HG02870 (cell line): ENCODE measurements at regions not wholly inside any gene's neighbourhood (a gene's known extent, or its start where the extent isn't known, plus 50 kb on each side); places are given as distances from the start of the nearest gene placed in this dataset.
A peak's percentile ranks its signal among the peaks of the same experiment; 100 is the strongest.

Source experiments
- ATAC-seq: cut with Tn5 transposase; IDR thresholded peaks from one replicate; pipeline ENCODE4 v1.9.1; 2021; ENCODE audit warnings: mild to moderate bottlenecking, moderate library complexity; ENCODE audit not compliant: unreplicated experiment

DNA sequence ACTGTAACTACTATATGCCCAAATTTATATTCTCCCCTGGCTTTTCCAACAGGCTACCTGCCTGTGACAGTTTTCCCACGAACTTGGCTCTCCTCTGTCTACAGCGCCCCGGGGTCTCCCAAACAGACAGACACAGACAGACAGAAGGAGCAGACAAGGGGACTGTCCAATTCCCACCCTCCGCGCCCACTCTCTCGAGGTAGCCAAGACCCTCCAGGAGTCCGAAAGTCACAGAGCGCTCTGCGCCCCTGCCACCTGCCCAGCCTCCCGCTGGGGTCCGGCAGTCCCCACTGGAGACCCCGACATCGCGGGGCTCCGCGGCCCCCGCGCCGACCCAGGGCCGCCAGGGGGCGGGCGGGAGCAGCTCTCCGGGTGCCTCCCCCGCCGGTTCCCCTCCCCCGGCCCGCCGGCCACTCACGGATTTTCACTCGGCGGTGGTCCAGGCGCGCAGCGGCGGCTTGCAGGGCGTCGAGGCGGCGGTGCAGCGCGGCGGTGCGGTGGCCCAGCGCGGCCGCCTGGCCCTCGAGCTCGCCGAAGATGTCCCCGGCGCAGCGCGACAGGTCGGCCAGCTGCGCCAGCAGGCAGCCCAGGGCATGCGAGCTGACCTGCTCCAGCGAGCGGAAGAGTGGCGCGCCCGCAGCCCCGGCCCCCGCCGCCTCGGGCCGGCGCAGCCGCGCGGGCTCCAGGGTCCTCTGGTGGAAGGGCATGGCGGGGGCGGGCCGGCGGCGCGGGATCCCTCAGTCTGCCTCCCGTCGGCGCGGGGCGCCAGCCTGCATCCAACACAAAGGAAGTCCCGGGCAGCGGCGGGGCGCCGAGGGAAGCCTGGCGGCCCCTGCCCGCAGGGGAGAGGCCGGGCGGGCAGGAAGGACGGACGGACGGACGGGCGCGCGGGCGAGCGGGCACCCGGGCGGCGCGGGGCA is 81.3 kb upstream of the CCDC28A start:
- peak; percentile 51 for ATAC-seq

- peak; percentile 48 for ATAC-seq
Observed at GRCh38 chr6:138692978-138693909, 80.3 kb upstream of the CCDC28A start.

DNA sequence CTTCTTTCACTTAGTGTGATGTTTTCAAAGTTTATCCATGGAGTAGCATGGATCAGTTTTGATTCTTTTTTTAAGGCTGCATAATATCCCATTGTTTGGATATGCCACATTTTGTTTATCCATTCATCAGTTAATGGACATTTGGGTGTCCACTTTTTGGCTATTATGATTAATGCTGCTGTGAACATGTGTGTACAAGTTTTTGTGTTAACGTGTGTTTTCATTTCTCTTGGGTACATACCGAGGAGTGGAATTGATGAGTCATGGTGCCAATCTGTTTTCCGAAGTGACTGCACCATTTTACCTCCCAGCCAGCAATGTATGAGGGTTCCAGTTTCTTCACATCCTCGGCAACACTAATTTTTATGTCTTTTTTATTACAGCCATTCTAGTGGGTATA is 78.4 kb upstream of the CCDC28A start:
- ATAC-seq = no peak

- no peak for ATAC-seq
Observed at GRCh38 chr6:138714493-138714892, 59.1 kb upstream of the CCDC28A start.

DNA sequence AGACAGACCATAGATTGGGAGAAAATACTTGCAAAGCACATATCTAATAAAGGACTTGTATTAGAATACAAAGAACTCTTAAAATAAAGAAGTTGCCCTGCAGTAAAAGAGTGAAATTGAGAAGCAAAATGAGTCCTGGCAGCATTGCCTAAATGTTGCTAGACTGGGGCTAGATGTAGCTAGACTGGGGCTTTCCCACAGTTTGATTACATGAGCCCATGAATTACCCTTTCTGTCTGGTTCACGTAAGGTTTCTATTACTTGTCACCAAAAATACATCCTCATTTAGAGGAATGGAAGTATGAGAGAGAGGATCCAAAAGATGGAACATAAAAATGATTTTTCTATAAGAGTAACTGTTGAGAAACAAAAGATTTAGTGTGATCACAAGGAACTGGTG is 57.6 kb upstream of the CCDC28A start:
- no peak for ATAC-seq

DNA sequence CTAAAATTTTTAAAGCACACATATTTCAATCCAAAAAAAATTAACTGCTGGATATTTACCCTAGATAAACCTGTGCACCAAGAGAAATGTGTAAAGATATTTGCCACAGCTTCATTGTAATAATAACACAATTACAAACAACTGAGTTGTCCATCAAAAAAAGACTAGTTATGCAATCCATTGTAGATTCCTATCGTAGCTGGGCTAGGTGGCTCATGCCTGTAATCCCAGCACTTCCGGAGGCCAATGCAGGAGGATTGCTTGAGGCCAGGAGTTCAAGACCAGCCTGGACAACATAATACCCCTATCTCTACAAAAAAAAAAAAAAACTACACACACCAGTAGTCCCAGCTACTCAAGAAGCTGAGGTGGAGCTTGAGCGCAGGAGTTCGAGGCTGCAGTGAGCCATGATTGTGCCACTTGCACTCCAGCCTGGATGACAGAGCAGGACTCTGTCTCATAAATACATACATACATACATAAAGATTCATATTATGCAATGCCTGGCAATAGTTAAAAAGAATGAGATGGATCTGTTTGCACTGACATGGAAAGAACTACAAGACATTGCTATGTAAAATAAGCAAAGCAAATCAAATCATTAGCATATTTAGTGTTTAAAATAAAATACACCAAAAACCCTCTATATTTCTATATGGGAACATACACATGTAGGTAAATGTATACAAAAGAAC is 56.5 kb upstream of the CCDC28A start:
- ATAC-seq = no peak

GRCh38 chr6:138719011-138719635 is 54.4 kb upstream of the CCDC28A start:
- ATAC-seq = no peak

DNA sequence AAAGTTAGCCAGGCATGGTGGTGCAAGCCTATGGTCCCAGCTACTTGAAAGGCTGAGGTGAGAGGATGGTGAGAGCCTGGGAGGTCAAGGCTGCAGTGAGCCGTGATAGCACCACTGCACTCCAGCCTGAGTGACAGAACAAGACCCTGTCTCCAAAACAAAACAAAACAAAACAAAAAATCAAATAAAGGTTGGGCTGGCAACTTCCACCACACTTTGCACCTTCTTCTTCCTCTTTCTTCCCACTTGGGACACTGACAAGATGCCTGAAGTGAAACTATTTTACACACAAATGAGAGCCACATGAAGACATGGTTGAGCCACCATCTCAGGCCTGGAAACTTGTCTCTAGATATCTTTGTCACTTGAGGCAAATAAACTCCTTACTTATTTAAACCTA is 53.8 kb upstream of the CCDC28A start:
- ATAC-seq = no peak

- no peak for ATAC-seq
Observed at GRCh38 chr6:138722425-138723371, 50.9 kb upstream of the CCDC28A start.
